Stimulated activated CD4-positive, alpha-beta T cell treated with anti-CD3 and anti-CD28 coated beads, Interleukin-2, amount 100 ng/mL, for 48 hours (primary cell): ENCODE measurements at regions not wholly inside any gene's neighbourhood (a gene's known extent, or its start where the extent isn't known, plus 50 kb on each side); places are given as distances from the start of the nearest gene placed in this dataset.
"Not testable (repeated sequence)": the region's sequence is repeated elsewhere in the genome, so short reads cannot be mapped to it uniquely, and the experiment has no call there.

Experiments used
- DNase-seq, 2 donors: peaks; one replicate each; pipeline ENCODE4 v3.0.0-alpha.2; 2020

DNA sequence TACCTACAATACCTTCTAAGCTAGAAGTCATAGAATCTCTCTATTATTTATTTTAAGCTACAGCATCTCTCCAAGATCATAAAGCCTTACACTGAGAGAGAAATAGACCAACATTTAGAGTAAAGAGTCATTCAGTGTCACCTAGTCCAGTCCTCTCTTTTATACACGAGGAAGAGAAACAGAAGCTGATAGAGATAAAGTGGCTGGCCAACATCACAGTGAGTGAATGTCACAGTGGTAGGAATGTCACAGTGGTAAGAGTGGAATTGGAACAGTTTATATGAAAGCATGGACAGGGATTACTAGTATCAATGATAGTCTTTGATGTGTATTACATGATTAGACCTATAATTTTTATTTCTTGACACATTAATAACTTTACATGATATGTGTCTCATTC, 307.8 kb upstream of the NBPF12 start:
- not testable (repeated sequence) for DNase-seq

DNA sequence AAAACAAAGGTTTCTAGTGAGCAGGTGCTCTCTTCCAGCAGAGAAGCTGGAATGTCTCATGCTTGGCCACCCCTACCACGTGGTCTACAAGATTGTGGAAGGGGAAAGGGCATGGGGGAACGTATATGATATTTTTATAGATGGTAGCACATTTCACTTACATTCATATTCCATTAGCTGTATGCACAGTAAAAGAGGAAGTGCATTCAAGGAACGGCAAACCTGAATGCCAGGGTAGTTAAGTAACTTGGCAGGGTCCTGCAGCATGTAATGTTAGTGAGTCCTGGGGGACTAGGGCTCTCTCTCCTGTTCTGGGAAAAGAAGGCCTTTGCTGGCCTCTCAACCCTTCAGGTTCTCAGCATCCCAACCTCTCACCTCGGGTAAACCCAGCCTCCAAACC, 319.5 kb upstream of the NBPF12 start:
- DNase-seq: not testable (repeated sequence)

DNA sequence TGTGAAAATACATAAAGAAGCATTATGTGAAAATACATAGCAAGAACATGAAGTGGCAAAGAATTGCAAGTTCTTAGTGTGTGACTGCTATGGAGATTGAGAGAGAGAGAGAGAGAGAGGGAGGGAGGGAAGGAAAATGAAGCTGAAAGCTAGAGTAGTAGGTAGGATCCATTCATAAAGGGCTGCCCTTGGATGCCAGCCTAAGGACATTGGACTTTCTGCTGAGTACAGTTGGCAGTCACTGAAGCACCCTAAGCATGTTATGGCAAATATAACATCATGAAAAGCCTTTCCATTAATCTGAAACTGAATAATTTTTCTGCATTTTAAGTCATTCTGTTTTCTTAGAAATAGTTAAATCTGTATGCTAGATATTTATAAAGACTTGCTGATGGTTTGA, 333.4 kb upstream of the NBPF12 start:
- DNase-seq: not testable (repeated sequence)

DNA sequence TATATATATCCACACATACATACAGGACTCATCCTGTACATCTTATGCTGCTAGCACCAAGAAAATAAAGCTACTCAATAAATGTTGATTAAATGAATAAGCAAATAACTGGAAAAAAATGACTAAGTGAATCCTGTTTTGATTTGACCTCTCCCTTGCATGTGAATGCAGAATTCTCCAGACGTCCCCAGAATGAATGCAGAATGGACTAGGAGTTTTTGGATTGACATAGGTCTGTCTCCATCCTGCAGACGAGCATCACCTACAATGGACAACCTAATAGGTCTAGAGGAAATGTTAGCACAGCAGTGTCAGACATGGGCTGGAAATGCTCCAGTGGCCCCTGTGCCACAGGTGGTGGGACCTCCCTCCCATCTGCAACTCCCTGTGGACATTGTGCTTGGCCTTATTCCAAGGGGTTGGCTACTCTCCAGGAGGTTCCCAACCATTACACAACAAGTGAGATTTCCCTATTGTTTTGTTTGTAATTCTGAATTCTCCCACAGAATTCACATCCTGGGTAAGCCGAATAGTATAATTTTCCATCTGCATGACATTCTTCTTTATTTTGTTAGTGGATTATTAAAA, 337.3 kb upstream of the NBPF12 start:
- not testable (repeated sequence) for DNase-seq

DNA sequence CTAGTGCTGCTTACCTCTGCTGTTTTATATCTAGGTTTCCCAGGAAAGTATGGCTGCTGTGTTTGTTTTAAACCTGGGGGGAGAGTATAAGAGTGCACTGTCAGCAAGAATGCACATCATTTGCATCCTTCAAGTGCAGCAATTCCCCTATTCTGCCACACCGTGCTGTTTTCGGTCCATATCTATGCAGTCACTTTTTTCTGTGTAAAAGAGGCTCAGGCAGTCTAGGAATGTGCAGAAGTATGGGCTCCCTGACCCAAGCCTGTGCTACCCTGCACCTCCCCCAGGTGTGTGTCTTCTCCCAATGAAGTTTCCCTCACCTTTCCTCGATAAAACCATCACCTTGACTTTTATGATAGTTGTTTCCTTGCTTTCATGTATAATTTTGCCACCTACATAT, 338.2 kb upstream of the NBPF12 start:
- DNase-seq: not testable (repeated sequence)

DNA sequence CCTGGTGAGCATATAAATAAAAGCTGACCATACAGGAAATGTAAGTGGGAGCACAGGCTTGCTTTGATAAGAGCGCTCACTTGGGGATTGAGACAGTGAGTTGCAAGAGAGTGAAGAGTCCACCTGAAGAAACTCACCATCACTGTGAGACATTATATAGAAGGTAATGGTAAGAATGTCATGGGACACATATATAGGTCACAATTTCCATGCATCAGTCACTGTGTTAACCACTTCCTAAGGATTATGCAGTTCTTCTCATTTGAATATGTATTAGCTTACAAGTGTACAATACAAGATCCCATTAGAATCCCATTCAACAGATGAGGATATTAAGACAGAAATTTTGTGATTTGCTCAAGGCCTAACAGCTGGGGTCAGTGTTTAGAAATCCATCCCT, 352.4 kb upstream of the NOTCH2NLA start:
- not testable (repeated sequence) for DNase-seq

DNA sequence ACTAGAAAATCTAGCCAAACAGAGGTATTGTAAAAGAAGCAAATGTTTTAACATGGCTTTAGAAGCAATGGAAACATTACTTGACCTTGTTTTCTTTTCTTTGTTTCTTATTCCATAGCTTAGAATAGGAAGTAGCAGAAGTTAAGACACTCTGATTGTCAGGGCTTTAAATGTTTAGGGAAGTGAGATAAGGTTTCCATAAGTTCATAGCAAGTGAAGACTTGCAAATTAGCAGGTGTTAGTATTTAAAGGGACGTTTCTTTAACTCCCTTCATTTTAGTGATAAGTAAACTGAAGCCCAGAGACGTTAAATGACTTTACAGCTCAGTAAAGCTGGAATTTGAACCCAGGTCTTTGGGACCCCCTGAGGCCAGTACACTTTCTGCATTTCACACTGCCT, 338.7 kb upstream of the NOTCH2NLA start:
- not testable (repeated sequence) for DNase-seq

DNA sequence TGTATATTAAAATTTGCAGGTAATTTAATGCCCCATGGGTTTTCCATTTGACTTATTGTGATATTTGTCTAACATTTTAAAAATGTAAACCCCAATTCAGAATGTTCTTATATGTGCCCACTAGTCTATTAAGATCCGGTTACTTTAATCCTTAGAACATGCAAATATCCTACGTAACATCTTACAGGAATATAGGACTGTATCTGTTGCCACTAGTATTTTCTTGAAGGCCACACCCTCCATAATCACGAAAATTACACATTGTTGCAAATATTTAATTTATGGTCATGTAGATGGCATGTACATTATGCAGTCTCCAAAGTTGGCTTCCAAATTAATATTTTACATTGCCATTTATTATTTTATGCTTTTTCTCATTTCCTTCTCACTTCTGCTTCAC, 329.2 kb upstream of the NOTCH2NLA start:
- not testable (repeated sequence) for DNase-seq

DNA sequence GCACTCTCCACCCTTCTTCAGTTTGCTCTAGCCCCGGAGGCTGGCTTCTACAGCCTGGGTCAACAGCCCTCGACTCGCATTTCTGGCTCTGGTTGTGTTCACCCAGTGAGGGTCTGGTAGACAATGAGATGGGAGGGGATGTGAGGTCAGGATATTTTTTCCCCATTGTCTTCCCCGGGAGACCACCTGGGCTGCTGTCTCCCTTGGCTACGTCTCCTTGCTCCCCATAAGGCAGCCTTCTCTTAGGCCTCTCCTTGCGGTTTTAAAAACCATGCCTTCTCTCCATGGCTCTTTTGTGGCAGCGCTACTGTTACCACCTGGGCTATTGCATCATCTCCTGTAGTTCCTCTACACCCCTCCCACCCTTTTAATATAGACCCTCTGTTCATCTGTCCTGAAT, 327.6 kb upstream of the NOTCH2NLA start:
- DNase-seq: not testable (repeated sequence)

DNA sequence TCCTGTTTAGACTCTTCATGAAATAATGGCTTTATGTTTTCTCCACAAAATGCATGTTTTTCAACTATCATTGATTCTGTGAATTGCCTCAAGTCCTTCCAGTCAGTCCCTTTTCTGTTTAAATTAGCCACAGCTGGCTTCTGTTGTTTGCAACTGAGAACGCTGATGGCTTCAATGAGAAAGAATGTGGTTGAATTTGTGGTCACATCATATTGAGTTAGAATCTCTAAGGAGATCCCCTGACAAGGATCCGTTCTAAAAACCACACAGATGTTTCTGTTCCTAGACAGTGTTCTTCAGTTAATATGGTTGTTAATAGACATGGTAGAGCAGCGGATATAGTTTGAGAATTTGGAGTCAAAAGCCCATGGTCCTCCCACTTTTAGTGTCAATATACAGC, 323.6 kb upstream of the NOTCH2NLA start:
- DNase-seq: not testable (repeated sequence)

DNA sequence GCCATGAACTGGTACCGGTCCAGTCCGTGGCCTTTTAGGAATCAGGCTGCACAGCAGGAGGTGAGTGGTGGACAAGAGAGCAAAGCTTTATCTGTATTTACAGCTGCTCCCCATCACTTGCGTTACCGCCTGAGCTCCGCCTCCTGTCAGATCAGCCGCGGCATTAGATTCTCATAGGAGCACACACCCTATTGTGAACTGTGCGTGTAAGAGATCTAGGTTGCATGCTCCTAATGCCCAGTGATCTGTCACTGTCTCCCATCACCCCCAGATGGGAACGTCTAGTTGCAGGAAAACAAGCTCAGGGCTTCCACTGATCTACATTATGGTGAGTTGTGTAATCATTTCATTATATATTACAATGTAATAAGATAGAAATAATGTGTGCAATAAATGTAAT, 319.9 kb upstream of the NOTCH2NLA start:
- DNase-seq: not testable (repeated sequence)

DNA sequence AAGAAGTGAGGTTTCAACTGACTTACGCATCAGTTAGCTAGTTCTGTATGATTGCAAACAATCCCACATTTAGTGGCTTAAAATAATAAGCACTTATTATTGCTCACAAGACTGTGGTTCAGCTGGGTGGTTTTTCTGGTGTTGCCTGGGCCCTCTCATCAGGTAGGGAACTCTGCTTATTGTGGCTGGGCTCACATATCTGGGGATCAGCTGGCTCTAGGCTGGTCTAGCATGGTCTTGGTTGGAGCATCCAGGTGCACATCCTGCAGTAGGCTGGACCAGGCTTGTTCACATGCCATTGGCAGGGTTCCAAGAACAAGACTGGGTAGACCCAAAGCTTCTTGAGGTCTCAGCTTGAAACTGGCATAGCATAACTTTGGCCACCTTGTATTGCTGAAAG, 317.4 kb upstream of the NOTCH2NLA start:
- DNase-seq: not testable (repeated sequence)

DNA sequence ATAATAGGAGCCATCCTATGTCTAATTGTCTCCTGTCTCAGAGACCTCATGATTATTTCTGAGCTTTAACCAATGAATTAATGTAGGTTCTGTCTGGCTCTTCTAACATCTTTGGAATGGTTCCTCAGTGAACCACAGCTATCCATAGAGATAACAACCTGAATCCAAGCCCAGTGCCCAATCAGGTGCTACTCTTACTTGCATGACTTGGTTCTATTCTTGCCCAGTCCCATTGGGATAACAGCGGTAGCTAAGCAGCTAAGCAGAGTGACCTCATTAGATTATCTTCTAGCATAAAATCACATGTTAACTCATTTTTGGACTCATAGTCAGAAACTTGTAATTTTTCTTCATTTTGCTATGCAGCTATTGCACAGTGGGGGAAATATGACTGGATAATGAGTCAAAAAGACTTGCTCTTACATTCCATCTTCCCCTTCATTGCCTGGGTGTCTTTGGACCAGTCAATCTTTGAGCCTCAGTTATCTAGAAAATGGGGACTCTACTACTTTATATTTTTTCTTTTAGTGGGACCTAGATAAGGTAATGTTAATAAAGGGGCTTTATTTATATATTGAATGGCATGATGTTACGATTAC, 309.1 kb upstream of the NOTCH2NLA start:
- DNase-seq: not testable (repeated sequence)

DNA sequence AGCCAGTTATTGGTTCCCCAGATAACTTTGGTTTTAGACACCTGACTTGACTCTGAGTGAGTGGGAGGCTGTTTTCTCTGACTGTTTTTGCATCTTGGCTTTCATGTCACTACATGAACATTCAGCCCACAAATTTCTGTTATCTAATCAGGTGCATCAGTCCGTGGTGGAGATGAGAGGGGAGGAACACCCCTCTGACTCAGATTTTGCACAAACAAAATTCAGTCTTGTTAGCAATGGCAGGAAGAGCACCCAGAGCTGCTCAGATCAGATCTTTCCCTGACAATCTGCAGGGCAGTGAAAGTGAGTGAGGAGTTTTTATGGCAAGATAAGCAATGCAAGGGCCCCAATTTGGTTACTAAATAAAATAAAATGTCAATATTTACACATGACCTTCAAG, 307.2 kb upstream of the NOTCH2NLA start:
- DNase-seq: not testable (repeated sequence)

DNA sequence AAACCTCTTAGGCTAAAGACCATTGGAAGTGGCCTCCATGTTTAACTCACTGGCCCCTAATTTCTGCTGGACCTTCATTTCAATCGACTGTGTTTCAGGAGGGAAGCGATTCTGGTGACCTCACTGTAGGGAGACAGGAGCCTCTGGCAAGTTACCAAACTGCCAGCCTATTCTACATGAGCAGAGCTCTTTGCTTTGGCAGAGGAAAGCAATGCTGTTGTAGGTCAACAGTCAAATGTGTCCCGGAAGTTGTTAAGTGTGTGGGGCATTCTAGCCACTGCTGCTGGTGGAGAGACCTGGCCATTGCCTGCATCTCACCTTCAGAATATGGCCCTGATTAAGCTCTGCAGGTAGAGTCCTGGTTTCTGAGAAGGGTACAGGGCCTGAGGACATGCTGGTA, 306.8 kb upstream of the NOTCH2NLA start:
- not testable (repeated sequence) for DNase-seq

DNA sequence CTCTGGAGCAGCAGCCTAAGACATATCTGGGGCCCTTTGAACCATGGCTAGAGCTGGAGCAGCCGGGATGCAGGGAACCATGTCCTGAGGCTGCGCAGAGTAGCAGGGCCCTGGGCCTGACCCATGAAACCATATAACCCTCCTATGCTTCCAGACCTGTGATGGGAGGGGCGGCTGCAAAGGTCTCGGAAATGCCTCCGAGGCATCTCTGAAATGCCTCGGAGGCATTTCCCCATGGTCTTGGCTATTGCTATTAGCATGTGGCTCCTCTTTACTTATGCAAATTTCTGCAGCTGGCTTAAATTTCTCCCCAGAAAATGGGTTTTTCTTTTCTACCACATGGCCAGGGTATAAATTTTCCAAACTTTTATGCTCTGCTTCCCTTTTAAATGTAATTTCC, 302.1 kb upstream of the NOTCH2NLA start:
- DNase-seq: not testable (repeated sequence)

DNA sequence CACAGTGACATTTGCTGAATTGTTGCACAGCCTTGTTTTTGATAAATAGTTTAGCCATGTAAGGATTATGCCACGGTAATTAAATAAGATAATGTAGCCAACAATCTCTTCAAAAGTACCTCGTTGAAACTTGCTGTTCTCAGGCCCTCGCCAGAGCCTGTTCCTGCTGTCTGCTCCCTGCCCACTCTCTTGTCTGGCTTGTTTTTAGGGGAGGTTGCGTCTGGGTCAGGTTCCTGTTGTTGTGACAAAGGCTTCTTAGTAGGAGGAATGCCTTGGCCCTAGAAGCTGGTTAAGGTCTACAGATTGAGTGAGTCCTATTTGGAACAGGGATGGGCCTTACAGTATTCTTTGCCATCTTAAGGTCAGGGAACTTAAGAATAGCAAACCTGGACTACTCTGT, 294.0 kb upstream of the NOTCH2NLA start:
- DNase-seq: not testable (repeated sequence)

DNA sequence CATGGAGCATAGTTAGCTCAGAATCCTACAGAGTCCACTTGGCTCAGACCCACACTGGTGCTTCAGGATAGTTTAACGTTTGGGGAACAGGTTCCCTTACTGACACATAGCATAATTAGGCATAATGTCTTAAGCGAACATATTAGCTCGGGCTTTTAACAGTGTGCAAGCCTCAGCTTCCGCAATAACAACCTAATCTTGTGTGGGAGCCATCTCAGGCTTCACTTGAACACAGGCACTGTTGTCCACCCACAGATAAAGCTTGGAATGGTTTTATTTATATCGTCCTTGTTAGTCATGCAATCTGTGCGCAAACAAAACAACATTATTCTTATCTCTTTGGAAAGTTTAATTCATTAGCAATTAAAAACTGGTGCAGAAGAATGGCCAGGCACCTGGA, 293.5 kb upstream of the NOTCH2NLA start:
- DNase-seq: not testable (repeated sequence)

DNA sequence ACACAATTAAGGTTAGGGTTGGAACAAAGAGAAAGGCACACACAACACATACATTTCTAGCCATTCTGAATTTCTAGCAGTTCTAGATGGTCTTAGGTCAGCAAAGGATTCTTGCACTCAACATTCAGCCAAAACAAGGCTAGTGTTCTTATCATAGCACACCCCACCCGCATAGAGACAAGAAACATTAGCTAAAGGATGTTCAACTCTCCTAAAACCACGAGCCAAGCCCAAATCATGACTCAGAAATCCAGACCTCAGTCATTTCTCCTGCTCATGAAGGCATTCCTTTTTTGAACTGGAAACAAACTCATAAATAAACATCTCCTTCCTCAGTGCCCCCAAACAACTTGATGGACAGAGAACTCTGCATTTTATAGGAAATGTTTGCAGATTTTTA, 293.0 kb upstream of the NOTCH2NLA start:
- not testable (repeated sequence) for DNase-seq

DNA sequence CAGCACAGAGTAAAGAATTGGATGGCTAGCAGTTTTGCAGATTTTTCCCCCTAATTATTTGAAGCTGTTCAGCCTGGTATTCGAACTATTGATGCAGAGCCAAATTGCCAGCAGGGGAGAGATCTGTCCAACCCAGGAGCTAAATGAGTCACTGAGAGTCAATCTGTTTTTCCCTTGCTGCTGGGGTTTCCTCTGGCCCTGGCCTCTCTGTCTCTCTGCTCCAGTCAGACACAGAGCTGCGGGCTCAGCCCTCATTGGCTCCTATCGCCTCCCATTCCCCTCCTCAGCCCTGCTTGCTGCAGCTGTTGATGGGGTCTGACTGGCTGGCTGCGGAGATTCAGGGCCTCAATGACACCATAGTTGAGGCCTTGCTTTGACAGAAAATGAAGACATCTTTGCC, 284.9 kb upstream of the NOTCH2NLA start:
- DNase-seq: not testable (repeated sequence)

DNA sequence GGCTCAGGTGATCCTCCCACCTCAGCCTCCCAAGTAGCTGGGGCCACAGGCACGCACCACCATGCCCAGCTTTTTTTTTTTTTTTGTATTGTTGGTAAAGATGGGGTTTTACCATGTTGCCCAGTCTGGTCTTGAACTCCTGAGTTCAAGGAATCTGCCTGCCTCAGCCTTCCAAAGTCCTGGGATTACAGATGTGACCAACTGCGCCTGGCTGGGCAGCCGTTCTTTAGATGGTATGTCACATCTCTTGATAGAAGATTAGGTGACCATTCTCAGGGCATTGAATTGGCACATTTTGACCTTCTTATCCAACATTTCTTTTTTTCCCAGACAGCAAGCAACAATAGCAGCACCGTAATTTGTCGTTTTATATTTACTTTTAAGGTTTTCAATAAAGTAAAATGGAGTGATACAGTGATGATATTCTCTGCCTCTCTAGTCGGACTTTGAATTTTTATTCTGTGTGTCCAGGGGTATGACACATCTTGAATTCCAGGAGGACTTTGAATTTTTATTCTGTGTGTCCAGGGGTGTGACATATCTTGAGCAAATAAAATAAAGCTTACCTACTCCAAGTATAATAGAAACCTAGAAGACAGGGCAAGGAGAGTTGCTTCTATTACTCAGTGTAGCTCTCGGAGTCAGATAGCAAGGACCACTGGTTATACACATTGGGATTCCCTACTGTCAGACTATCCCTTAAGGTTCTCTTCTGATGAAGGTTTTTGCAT, 282.4 kb upstream of the NOTCH2NLA start:
- DNase-seq: not testable (repeated sequence)

DNA sequence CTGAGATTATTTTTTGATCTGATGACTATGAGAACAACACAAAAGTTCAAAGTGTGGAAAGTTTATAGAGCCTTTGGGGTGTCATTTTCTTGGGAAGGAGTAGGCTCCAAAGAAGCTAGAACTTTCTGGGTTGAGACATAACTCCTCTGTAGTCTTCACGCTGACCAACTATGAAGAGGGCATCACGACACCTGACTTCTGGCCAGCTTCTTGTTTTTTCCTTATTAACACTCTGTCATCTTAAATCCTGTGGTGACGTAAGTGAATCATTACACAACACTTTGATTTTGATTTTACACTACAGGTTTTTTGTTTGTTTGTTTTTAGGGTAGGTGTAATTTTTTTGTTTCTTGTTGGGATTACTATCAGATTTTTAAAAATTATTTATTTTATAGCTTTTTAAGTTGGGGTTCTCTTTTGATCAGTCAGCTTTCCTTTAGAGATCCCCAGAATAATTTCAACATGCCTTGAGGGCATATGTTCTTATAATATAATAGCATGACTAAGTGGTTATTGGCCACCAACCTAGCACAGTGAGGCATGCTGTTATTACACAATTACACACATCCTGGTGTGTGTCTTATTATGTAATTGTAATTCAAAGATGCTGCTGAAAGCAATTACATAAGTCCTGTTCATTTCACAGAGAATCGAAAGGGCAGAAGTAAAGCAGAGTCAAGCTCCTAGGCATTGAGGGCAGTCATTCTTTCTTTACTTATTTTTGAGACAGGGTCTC, 281.6 kb upstream of the NOTCH2NLA start:
- not testable (repeated sequence) for DNase-seq

DNA sequence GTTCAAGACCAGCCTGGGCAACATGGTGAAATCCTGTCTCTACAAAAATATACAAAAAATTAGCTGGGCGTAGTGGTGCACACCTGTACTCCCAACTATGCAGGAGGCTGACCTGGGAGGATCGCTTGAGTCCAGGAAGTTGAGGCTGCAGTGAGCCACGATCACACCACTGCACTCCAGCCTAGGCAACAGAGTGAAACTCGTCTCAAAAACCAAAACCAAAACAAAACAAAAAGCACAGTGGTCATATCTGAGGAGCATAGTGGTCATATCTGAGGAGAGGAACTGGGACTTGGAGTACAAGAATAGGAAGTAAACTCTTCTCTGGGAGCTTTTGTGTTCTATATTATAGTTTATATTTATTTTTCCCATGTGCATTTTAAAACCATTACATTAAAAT, 275.3 kb upstream of the NOTCH2NLA start:
- DNase-seq: not testable (repeated sequence)
